ENCODE measurements at regions not wholly inside any gene's neighbourhood (a gene's known extent, or its start where the extent isn't known, plus 50 kb on each side); places are given as distances from the start of the nearest gene placed in this dataset.
"Not testable (repeated sequence)": the region's sequence is repeated elsewhere in the genome, so short reads cannot be mapped to it uniquely, and the experiment has no call there.

DNA sequence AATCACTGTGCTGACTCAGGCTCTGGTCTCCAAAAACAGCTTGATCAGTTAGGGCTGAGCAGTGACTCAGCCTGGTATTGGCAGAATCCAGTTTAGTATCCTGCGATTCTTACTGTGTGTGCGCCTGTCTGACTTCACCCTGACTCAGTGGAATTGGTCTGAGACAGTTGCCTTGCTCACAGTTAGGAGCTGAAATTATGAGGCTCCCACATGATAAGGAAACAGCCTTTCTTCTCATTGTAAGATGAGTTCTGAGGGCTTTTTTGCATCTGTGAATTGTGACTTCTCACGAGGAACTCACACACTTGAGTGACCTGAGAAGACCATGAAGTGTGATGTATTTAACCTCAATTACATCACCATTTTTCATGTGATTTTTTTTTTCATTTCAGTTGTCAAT lies 1282.4 kb downstream of the RPIA start:
- DNase-seq, result not testable (repeated sequence)

DNA sequence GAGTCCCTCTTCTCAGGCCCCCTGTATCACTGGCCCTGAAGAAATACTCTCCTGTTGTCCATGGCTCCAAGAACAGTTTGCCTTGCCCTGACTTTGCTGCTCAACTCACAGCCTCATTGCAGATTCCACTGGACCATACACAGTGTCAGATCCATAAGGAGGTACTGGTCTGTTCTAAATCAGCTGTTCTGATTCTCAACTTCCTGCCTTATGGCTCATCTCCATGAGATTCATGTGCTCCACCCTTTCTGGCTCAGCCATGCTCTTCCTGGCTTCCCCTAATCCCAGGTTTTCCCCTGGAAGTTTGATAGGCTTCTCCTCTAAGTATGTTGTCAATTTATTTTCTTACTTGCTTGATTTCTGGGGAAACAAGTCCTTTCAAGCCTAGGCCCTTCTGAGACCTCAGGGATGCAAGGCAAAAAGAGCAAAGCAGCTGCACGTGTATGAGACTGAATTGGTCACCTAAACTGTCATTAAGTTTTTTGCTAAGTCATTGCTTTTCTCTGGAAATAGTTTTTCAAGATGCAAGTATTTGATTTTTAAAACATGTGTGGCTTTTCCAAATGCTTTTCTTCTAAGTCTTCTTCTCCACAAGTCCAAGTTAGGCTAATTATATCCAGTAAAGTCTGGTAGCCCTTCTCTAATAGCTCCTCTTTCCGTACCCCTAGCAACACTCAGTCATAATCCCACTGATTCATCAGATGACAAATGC lies 1288.5 kb downstream of the RPIA start:
- DNase-seq, result not testable (repeated sequence)

DNA sequence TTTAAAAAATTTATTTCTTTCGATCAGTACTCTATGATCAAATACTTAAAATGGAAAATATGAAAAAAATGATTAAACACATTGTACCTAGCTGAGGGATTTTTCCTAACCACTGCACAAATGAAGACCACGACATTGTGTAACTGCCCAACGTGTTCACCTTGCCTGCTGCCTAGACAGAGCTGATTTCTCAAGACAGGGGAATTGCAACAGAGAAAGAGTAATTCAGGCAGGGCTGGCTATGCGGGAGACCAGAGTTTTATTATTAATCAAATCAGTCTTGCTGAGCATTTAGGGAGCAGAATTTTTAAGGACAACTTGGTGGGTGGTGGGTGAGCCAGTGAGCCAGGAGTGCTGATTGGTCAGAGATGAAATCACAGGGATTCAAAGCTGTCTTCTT lies 1290.8 kb downstream of the RPIA start:
- DNase-seq, result not testable (repeated sequence)

DNA sequence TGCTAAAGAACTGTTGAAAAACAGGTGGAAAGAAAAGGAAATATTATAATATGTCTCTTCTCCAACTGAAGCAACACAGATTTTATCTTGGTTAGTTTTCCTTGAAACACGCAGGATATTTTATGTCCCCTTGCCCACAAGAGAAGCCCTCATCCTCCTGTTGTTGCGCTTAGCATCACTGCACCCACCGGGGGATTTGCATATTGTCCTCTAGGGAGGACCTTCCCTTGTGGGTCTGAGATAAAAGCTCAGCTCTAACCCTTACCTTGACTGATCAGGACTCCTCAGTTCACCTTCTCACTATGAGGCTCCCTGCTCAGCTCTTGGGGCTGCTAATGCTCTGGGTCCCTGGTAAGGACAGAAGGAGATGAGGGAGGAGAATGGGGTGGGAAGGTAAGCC lies 1294.2 kb downstream of the RPIA start:
- DNase-seq, result not testable (repeated sequence)

DNA sequence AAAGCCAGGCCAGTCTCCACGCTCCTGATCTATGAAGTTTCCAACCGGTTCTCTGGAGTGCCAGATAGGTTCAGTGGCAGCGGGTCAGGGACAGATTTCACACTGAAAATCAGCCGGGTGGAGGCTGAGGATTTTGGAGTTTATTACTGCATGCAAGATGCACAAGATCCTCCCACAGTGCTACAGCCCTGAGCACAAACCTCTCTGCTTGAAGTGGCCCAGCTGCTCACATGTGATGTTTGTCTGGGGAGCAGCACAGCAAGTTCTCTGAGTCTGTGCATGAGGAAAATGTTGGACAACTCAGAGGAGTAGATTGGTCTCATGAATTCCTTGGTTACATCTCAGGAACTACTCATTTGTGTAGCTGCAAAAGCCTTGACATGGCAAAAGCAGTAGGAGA lies 1295.1 kb downstream of the RPIA start:
- not testable (repeated sequence) for DNase-seq

DNA sequence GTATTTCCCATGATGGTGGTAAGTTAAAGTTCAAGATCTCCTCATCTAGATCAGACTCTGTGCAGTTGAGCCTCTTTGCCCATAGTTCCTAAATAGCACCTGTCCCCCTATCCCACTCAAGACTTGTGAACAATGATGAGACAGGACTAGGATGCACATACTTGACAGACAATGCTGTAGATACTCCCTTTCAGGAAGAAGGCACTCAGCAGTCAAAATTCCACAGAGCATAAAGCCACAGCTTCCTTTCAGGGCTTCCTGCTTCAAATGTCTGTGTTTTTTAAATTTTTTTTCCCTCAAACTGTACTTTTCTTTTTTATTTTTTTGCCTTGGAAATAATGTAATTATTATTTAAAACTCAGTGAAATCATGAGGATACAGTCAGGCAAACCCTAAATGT lies 1305.3 kb downstream of the RPIA start:
- DNase-seq, result not testable (repeated sequence)

DNA sequence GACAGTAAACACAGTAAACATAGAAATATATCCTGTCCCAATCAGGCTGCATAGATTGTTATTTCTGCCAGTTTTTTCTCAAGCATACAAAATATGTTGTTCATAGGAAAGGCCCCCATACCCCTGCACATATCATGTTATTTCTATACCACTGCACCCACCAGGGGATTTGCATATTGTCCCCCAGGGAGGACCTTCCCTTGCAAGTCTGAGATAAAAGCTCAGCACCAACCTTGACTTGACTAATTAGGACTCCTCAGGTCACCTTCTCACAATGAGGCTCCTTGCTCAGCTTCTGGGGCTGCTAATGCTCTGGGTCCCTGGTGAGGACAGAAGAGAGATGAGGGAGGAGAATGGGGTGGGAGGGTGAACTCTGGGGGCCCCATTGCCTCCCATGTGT lies 1313.1 kb downstream of the RPIA start:
- not testable (repeated sequence) for DNase-seq

DNA sequence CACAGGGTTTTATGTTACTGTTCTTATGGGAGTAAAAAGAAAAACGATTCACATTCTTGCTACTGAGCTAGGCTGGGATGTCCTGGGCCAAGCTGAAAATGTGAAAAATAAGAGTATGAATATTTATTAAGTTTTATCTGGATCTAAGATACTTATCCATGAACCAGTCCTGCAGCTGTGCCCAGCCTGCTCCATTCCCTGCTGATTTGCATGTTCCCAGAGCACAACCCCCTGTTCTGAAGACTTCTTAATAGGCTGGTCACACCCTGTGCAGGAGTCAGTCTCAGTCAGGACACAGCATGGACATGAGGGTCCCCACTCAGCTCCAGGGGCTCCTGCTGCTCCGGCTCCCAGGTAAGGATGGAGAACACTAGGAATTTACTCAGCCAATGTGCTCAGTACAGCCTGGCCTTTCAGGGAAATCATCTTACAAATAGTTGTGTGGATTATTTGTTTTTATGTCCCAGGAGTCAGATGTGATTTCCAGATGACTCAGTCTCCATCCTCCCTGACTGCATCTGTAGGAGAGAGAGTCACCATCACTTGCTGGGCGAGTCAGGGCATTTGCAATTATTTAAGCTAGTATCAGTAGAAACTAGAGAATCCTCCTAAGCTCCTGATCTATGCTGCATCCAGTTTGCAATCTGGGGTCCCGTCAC lies 1319.1 kb downstream of the RPIA start:
- DNase-seq, result not testable (repeated sequence)

DNA sequence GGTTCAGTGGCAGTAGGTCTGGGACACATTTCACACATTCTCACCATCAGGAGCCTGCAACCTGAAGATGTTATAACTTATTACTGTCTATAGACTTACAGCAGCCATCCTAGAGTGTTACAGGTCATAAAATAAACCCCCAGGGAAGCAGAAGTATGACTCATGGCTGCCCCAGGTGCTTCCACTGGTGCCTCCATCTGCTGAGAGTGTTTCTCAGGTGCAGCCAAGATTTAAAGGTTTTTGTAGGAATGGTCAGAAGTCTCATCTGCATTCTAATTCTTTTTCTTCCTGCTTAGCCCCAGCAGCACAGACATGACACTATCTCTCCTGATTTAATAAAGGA lies 1319.6 kb downstream of the RPIA start:
- not testable (repeated sequence) for DNase-seq

DNA sequence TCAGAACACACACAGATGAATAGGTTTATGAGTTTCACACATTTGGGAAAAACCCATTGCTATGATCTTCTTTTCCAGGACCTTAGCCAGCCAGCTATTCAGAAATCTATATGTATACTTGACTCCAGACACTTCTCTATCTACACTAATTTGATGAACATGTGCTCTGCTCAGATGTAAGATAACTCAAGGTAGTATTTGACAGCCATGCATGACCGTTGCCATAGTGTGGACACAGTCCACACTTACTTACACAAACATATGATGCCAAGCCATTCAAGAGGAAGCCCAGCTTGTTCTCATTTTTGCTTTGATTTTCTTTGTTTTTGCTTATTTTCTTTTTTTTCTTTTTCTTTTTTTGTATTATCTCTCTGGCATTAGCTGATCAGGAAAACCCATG lies 1328.4 kb downstream of the RPIA start:
- not testable (repeated sequence) for DNase-seq

DNA sequence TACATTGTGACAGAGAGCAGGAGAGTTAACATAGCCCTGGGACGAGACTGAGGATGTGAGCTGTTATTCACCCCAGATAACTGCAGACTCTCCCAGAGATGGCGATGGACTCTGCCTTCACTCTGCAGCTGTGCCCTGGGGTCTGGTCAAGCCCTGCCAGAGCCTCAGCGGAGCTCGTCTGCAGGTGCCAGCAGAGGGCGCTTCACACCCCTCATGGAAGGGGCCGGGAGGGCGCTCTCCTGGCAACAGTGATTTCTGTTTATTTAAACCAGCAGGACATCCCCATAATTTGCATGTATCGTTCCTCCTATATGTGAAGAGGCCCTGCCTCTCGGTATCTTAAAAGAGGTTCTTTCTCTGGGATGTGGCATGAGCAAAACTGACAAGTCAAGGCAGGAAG lies 1329.8 kb downstream of the RPIA start:
- not testable (repeated sequence) for DNase-seq

DNA sequence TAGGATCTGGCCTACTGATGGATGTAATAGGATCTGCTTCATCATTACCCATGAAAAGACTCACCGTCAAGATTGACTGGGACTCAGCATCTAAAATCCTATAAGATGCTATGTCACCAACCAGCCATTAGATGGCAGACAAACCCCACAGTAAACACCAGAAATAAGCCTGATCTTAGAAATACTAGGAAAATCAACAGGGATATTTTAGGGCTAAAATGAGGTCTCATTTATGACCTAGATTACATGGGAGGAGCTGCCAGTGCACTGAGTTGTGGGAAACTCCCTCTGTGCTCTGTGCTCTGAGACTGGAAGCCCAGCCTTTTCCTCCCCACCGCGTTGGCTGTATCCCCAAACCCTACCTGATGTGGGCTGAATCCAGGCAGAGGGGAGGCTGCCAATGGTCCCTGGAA lies 1335.8 kb downstream of the RPIA start:
- not testable (repeated sequence) for DNase-seq

DNA sequence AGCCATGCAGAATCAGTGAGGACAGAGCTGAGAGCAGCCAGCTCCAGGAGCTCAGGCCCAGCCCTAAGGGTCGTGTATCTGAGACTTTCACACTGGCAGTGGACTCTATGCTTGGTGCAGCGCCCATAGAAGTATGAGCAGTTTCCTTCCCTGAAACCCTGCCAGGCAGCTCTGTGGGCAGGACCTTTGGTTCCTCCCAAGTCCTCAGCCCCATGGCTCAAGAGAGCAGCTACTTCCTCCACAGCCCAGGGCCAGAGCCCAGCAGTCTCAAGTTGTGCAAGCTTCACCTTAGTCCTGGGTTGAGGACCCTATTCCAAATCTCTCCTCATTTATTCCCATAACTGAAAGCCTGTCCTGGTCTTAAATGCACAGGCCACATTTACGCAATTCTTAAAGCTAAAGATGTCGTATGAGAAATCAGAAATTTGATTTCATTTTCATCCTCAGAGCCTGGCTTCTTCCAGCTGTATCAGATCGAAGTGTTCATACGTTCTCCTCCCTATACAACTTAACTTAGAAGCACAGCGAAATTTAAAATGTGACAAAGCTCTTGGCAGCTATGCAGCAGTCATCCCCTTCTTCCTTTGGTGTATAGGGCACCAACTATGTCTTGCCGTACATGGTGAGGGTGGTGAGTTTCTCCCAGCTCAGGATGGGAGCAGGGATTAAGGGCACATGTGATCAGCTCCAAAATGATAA lies 1337.1 kb downstream of the RPIA start:
- DNase-seq, result not testable (repeated sequence)

DNA sequence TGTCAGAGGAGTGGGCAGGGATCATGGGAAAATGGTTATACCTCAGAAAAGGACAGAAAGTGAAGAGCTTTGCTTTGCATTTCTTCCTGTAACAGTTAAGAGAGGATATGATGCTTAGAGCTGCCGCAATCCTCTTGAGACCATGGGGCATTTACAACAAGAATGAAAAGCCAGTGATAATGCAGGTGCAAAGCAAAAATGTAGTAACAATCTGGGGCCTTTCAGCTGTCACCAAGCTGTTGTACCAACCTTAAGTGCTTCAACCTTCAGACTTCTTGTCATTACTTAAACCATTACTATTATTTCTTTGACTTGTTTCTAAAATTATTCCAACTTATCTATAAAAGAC lies 1337.6 kb downstream of the RPIA start:
- DNase-seq, result not testable (repeated sequence)

DNA sequence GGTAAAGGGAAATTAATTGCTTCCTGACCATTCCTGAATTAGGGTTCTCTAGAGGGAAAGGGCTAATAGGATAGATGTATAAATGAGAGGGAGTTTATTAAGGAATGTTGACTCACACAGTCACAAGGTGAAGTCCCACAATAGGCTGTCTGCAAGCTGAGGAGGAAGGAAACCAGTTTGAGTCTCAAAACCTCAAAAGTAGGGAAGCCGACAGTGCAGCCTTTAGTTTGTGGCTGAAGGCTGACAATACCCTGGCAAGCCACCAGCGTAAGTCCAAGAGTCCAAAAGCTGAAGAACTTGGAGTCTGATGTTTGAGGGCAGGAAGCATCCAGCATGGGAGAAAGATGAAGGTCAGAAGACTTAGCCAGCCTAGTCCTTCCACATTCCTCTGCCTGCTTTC lies 1340.8 kb downstream of the RPIA start:
- DNase-seq, result not testable (repeated sequence)

DNA sequence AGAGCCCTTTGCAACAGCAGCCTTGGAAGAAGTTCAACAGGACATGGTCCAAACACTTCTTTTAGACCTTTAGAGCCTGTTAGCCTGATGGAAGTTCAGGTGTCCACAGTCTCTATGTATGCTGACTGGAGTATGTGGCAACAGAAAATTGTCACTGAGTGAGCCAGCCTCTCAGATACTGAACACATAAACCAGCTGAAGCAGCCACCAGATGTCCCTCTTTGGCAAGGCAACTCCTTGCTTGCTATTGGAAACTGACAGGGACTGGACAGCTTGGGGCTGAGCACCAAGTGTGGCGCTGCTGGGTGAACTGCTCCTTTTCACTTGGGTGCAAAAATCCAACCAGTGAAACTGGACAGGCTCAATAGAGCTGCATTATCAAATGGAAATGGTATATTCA lies 1344.9 kb downstream of the RPIA start:
- DNase-seq, result not testable (repeated sequence)

DNA sequence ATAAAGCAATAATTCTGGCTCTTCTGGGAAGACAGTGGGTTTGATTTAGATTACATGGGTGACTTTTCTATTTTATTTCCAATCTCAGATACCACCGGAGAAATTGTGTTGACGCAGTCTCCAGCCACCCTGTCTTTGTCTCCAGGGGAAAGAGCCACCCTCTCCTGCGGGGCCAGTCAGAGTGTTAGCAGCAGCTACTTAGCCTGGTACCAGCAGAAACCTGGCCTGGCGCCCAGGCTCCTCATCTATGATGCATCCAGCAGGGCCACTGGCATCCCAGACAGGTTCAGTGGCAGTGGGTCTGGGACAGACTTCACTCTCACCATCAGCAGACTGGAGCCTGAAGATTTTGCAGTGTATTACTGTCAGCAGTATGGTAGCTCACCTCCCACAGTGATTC lies 1347.6 kb downstream of the RPIA start:
- not testable (repeated sequence) for DNase-seq

DNA sequence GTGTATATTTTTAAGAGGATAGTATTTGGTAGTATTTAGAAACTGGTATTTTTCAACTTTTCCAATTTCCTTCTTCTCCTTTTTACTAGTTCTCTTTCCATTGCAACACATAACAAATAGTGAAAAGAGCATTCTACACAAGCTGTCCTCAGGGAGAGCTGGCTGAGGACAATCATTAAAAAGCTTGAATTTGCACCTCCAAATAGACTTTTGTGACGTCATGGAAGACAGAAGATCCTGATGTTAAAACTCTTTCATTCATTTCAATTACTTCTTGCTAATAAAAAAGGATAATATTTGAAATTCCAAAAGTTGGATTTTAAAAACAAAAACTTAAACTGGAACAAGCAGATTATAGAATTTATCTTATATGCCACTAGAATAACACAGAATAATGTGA lies 1356.3 kb downstream of the RPIA start:
- not testable (repeated sequence) for DNase-seq

DNA sequence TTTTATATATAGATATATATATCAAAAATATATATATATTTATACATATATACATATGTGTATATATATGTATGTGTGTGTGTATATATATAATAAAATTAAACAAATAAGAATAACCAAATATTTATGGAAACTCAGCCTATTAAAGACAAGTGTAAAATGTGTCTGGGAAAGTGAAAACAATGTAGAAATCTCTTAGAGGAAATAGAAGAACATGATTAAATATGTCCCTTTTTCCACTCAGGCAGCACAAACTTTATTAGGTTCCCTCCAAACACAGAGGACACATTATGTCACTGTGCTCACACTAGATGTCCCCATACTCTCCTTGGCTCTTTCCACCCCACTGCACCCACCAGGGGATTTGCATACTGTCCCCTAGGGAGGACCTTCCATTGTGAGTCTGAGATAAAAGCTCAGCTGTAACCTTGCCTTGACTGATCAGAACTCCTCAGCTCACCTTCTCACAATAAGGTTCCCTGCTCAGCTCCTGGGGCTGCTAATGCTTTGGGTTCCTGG lies 1360.7 kb downstream of the RPIA start:
- not testable (repeated sequence) for DNase-seq

DNA sequence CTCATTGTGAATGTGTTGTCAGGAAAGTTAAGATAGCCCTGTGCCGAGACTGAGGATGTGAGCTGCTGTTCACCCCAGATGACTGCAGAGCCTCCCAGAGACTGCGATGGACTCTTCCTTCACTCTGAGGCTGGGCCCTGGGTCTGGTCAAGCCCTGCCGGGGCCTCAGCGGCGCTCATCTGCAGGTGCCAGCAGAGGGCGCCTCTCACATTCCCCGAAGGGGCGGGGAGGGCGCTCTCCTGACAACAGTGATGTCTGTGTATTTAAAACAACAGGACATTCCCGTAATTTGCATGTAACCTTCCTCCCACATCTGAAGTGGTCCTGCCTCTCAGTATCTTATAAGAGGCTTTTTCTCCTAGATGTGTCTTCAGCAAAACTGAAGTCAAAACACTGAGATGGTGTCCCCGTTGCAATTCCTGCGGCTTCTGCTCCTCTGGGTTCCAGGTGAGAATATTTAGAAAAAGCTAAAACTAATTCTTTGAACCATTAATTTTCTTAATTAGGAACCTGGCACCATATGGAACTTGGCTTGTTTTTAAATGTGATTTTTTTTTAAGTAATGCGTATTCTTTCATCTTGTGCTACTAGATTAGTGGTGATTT lies 1377.9 kb downstream of the RPIA start:
- DNase-seq, result no peak

DNA sequence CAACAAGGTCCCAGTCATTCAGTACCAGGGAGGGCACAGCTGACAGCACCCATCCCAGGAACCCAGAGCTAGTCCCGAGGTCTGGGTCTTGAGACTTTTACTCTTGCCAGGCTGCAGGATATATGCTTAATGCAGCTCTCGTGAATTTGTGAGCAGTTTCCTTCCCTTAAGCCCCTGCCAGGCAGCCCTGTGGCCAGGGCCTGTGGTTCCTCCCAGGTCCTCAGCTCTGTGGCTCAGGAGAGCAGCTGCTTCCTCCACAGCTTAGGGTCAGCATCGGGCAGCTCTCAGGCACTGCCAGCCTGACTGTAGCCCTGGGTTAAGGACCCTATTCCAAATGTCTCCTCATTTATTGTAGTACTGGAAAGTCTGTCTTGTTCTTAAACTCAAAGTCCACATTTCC lies 1384.8 kb downstream of the RPIA start:
- no peak for DNase-seq

DNA sequence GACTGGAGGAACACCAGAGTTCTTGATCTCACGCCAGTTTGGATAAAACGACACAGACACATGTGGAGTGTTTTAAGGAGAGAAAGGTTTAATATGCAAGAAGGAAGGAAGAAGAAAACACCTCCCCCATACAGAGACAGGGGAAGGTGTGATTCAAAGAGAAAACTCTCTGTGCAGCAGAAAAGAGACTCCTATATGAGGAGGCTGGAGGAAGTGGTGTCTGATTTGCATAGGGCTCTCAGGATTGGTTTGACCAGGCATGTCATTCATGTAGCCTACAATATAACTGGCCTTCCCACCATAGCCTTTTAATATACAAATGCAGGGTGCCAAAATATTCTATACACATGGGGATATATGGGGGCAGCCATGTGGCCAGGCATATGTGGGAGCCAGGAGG lies 1386.5 kb downstream of the RPIA start:
- DNase-seq, result no peak

DNA sequence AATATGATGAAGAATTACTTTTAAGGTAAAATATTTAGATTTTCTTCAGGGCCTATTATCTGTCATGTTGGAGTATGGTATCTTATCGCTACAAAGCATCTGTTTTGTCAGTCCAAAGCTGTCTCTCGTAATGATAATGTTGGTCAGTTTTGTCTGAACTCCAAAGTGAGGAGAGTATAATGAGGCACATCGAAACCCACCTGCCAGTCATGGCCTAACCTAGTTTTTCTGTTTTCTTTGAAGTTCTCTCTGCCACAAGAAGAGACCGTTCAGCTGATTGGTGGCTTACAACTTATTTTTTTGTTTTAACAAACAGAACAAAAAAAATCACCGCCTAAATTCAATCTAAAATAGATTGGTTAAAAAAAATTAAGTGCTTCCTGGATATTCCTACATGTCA lies 1387.9 kb downstream of the RPIA start:
- DNase-seq, result no peak

DNA sequence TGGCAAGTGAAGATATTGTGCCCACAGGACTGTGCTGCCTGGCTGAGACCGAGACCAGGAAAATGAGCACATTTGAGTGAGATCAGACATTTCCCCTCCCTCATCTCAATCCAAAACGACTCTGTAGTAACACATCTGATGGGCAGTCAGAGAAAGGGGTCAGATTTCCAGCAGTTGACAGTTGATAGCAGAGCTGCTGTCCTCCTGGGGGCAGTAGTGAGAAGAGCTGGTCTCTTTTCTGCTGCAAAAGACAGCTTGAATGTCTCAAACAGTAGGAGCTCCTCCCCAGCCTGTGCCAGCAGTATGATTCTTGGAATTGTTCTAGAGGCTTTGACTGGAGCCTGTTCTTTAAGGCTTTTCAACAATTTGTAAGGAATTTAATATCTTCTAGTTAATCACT lies 1396.3 kb downstream of the RPIA start:
- not testable (repeated sequence) for DNase-seq
